Lung microvascular endothelial cell (primary cell): ENCODE measurements at regions not wholly inside any gene's neighbourhood (a gene's known extent, or its start where the extent isn't known, plus 50 kb on each side); places are given as distances from the start of the nearest gene placed in this dataset.

Experiments used
- DNase-seq, 2 donors: peaks; one replicate each; pipeline versions ENCODE4 v3.0.0 to v3.0.0-alpha.2; 2010; ENCODE audit warnings: low read depth in 2 of 2

- no peak for DNase-seq
These were observed 136.3 kb upstream of the PHACTR1 start for GRCh38 chr6:12580290-12580689.

GRCh38 chr6:12582421-12583110, 134.0 kb upstream of the PHACTR1 start:
- peak; percentile 42 to 57 for DNase-seq

- DNase-seq: peak; percentile 99 to 100
These were observed 131.7 kb upstream of the PHACTR1 start for GRCh38 chr6:12584631-12585405.

- peak in 1 of 2 donors; percentile 95 for DNase-seq
These were observed 131.0 kb upstream of the PHACTR1 start for GRCh38 chr6:12585497-12585958.

GRCh38 chr6:12586721-12587480, 129.7 kb upstream of the PHACTR1 start:
- DNase-seq: no peak

GRCh38 chr6:12590901-12591300, 125.7 kb upstream of the PHACTR1 start:
- no peak for DNase-seq

- DNase-seq: peak; percentile 64 to 87
These were observed 123.9 kb upstream of the PHACTR1 start for GRCh38 chr6:12592634-12593033.

GRCh38 chr6:12593771-12594529, 122.6 kb upstream of the PHACTR1 start:
- DNase-seq: no peak

GRCh38 chr6:12594530-12594893, 122.1 kb upstream of the PHACTR1 start:
- no peak for DNase-seq

- peak in 1 of 2 donors; percentile 25 for DNase-seq
These were observed 121.3 kb upstream of the PHACTR1 start for GRCh38 chr6:12595161-12595811.

- DNase-seq: no peak
These were observed 119.8 kb upstream of the PHACTR1 start for GRCh38 chr6:12596731-12597130.

- DNase-seq: no peak
These were observed 117.6 kb upstream of the PHACTR1 start for GRCh38 chr6:12598919-12599318.

GRCh38 chr6:12601881-12602280, 114.7 kb upstream of the PHACTR1 start:
- DNase-seq: peak in 1 of 2 donors; percentile 57

GRCh38 chr6:12602342-12602741, 114.2 kb upstream of the PHACTR1 start:
- DNase-seq: peak in 1 of 2 donors; percentile 15

- peak; percentile 85 to 91 for DNase-seq
These were observed 113.5 kb upstream of the PHACTR1 start for GRCh38 chr6:12602951-12603672.

- no peak for DNase-seq
These were observed 112.9 kb upstream of the PHACTR1 start for GRCh38 chr6:12603673-12604049.

GRCh38 chr6:12605888-12606345, 110.7 kb upstream of the PHACTR1 start:
- DNase-seq: peak; percentile 82 to 85

GRCh38 chr6:12606616-12607015, 110.0 kb upstream of the PHACTR1 start:
- no peak for DNase-seq

- peak; percentile 59 to 67 for DNase-seq
These were observed 108.3 kb upstream of the PHACTR1 start for GRCh38 chr6:12608016-12608860.
